Naive thymus-derived CD8-positive, alpha-beta T cell (primary cell): ENCODE measurements at regions not wholly inside any gene's neighbourhood (a gene's known extent, or its start where the extent isn't known, plus 50 kb on each side); places are given as distances from the start of the nearest gene placed in this dataset.
A peak's percentile ranks its signal among the peaks of the same experiment; 100 is the strongest.

Experiments used
- ATAC-seq, 2 donors: fragments of 150-1000 bp; cut with Tn5 transposase in 1 of 2; sonication (Bioruptor Pico), chemical (Tn5 transposase) in 1 of 2; 1 replicate in 1 of 2; 2 replicates in 1 of 2; pipeline ENCODE4 v1.10.0; 2021; ENCODE audit warnings: mild to moderate bottlenecking in 2 of 2, moderate library complexity in 2 of 2
- POLR2A ChIA-PET: fragments of 350-600 bp; sonication (Branson Sonifier 250); formaldehyde crosslinking; loops from one replicate; lab custom pipeline; 2021; ENCODE audit warnings: antibody characterized with exemption; lab: Charles Lee
- DNase-seq, 10 donors: peaks; one replicate each; pipeline versions ENCODE4 v3.0.0 to v3.0.0-alpha.2; 2020 to 2022
- H3K27ac Mint-ChIP-seq, 10 donors: one replicate each; pipeline ENCODE4 v1.8.0; 2020 to 2022; ENCODE audit warnings: mild to moderate bottlenecking in 10 of 10, mixed read lengths in 10 of 10, moderate library complexity in 4 of 10, inconsistent platforms in 1 of 10
- H3K27me3 Mint-ChIP-seq, 5 donors: one replicate each; pipeline ENCODE4 v1.8.0; 2021 to 2022; ENCODE audit warnings: mixed read lengths in 5 of 5
- H3K36me3 Mint-ChIP-seq, 3 donors: one replicate each; pipeline ENCODE4 v1.8.0; 2020 to 2022; ENCODE audit warnings: mixed read lengths in 3 of 3, mild to moderate bottlenecking in 2 of 3, inconsistent platforms in 1 of 3
- H3K4me1 Mint-ChIP-seq, 4 donors: one replicate each; pipeline ENCODE4 v1.8.0; 2021 to 2022; ENCODE audit warnings: mixed read lengths in 4 of 4
- H3K4me3 Mint-ChIP-seq, 10 donors: one replicate each; pipeline ENCODE4 v1.8.0; 2020 to 2022; ENCODE audit warnings: mild to moderate bottlenecking in 10 of 10, mixed read lengths in 10 of 10, moderate library complexity in 6 of 10, inconsistent platforms in 1 of 10
- H3K9me3 Mint-ChIP-seq, 9 donors: one replicate each; pipeline ENCODE4 v1.8.0; 2020 to 2022; ENCODE audit warnings: mixed read lengths in 9 of 9, mild to moderate bottlenecking in 3 of 9, inconsistent platforms in 1 of 9, moderate library complexity in 1 of 9

GRCh38 chr3:159727506-159727905 is 261.1 kb upstream of the IL12A start:
- Mint-ChIP-seq H3K4me1 (no peaks in the 10 kb centered on the region), H3K27me3 (peaks cover 0 to 14% (median 0%) of the 10 kb centered on the region in 5 donors), H3K9me3 (peaks cover 0 to 2% (median 0%) of the 10 kb centered on the region in 9 donors), H3K4me3 (no peak overlapping the region), H3K27ac (no peak overlapping the region), H3K36me3 (no peaks in the 10 kb centered on the region)
- POLR2A ChIA-PET = no interaction called here
- ATAC-seq (no peak), DNase-seq (no peak)

- DNase-seq (no peak), ATAC-seq (no peak)
- Mint-ChIP-seq H3K9me3 (peaks cover 0 to 2% (median 0%) of the 10 kb centered on the region in 9 donors), H3K4me3 (no peak overlapping the region), H3K4me1 (no peaks in the 10 kb centered on the region), H3K27me3 (peaks cover 0 to 14% (median 0%) of the 10 kb centered on the region in 5 donors), H3K27ac (no peak overlapping the region), H3K36me3 (no peaks in the 10 kb centered on the region)
- POLR2A ChIA-PET = no interaction called here
These were observed 257.4 kb upstream of the IL12A start for GRCh38 chr3:159731254-159731653.

GRCh38 chr3:159732172-159733111 is 256.2 kb upstream of the IL12A start:
- H3K9me3 Mint-ChIP-seq = peaks cover 0 to 2% (median 0%) of the 10 kb centered on the region in 9 donors
- peaks cover 0 to under 1% (median 0%) of the 10 kb centered on the region in 3 donors for H3K36me3 Mint-ChIP-seq
- ATAC-seq (no peak), DNase-seq (no peak)
- peak overlapping the region in 1 of 10 donors; percentile 0 for H3K27ac Mint-ChIP-seq
- POLR2A ChIA-PET = no interaction called here
- H3K4me1 Mint-ChIP-seq = no peaks in the 10 kb centered on the region
- no peak overlapping the region for H3K4me3 Mint-ChIP-seq
- H3K27me3 Mint-ChIP-seq = peaks cover 0 to 25% (median 3%) of the 10 kb centered on the region in 5 donors

- Mint-ChIP-seq H3K4me1 (no peaks in the 10 kb centered on the region), H3K4me3 (no peak overlapping the region), H3K9me3 (peaks cover 0 to 2% (median 0%) of the 10 kb centered on the region in 9 donors), H3K27ac (no peak overlapping the region), H3K27me3 (peaks cover 3 to 25% (median 7%) of the 10 kb centered on the region in 5 donors), H3K36me3 (peaks cover 0 to 6% (median 0%) of the 10 kb centered on the region in 3 donors)
- DNase-seq = no peak
- POLR2A ChIA-PET = no interaction called here
- ATAC-seq = no peak
These were observed 255.3 kb upstream of the IL12A start for GRCh38 chr3:159733194-159733860.

- DNase-seq (no peak), ATAC-seq (no peak)
- Mint-ChIP-seq H3K27ac (no peak overlapping the region), H3K9me3 (peaks cover 0 to 2% (median 0%) of the 10 kb centered on the region in 9 donors), H3K4me1 (no peaks in the 10 kb centered on the region), H3K27me3 (peaks cover 3 to 16% (median 12%) of the 10 kb centered on the region in 5 donors), H3K4me3 (no peak overlapping the region), H3K36me3 (peaks cover 0 to 9% (median 0%) of the 10 kb centered on the region in 3 donors)
- POLR2A ChIA-PET = no interaction called here
These were observed 254.0 kb upstream of the IL12A start for GRCh38 chr3:159734681-159735080.

- H3K27ac Mint-ChIP-seq = no peak overlapping the region
- peaks cover 9 to 26% (median 15%) of the 10 kb centered on the region in 5 donors for H3K27me3 Mint-ChIP-seq
- H3K4me3 Mint-ChIP-seq = no peak overlapping the region
- DNase-seq = no peak
- peaks cover 0 to 1% (median 0%) of the 10 kb centered on the region in 4 donors for H3K4me1 Mint-ChIP-seq
- POLR2A ChIA-PET = no interaction called here
- H3K36me3 Mint-ChIP-seq = peaks cover 0 to 9% (median 0%) of the 10 kb centered on the region in 3 donors
- ATAC-seq = no peak
- H3K9me3 Mint-ChIP-seq = peaks cover 0 to 3% (median 0%) of the 10 kb centered on the region in 9 donors
These were observed 249.5 kb upstream of the IL12A start for GRCh38 chr3:159739166-159739565.

- no peak for DNase-seq
- no peak overlapping the region for H3K4me3 Mint-ChIP-seq
- peaks cover 0 to 9% (median 0%) of the 10 kb centered on the region in 3 donors for H3K36me3 Mint-ChIP-seq
These were observed 248.7 kb upstream of the IL12A start for GRCh38 chr3:159739969-159740368.

GRCh38 chr3:159741281-159741680 is 247.4 kb upstream of the IL12A start:
- Mint-ChIP-seq H3K27me3 (peaks cover 11 to 26% (median 15%) of the 10 kb centered on the region in 5 donors), H3K4me3 (no peak overlapping the region), H3K36me3 (peaks cover 0 to 9% (median 0%) of the 10 kb centered on the region in 3 donors), H3K27ac (no peak overlapping the region), H3K9me3 (peaks cover 0 to 3% (median 0%) of the 10 kb centered on the region in 9 donors), H3K4me1 (peaks cover 0 to 1% (median 0%) of the 10 kb centered on the region in 4 donors)
- ATAC-seq (no peak), DNase-seq (no peak)
- POLR2A ChIA-PET = no interaction called here

More at GRCh38 chr3:159739969-159740368, 248.7 kb upstream of the IL12A start:
- H3K4me1 Mint-ChIP-seq = peaks cover 0 to 1% (median 0%) of the 10 kb centered on the region in 4 donors
- no peak overlapping the region for H3K27ac Mint-ChIP-seq
- H3K27me3 Mint-ChIP-seq = peaks cover 9 to 26% (median 15%) of the 10 kb centered on the region in 5 donors
- ATAC-seq = no peak
- POLR2A ChIA-PET = no interaction called here
- H3K9me3 Mint-ChIP-seq = peaks cover 0 to 3% (median 0%) of the 10 kb centered on the region in 9 donors

GRCh38 chr3:159748425-159748824 is 240.2 kb upstream of the IL12A start:
- Mint-ChIP-seq H3K27ac (no peak overlapping the region), H3K4me3 (no peak overlapping the region), H3K36me3 (no peaks in the 10 kb centered on the region), H3K27me3 (peaks cover 0 to 11% (median 8%) of the 10 kb centered on the region in 5 donors), H3K9me3 (peaks cover 0 to 2% (median 0%) of the 10 kb centered on the region in 9 donors), H3K4me1 (no peaks in the 10 kb centered on the region)
- no peak for ATAC-seq
- no peak for DNase-seq
- POLR2A ChIA-PET = no interaction called here

- Mint-ChIP-seq H3K4me1 (no peaks in the 10 kb centered on the region), H3K9me3 (peaks cover 0 to 3% (median 0%) of the 10 kb centered on the region in 9 donors), H3K36me3 (no peaks in the 10 kb centered on the region), H3K27me3 (peaks cover 0 to 12% (median 8%) of the 10 kb centered on the region in 5 donors), H3K4me3 (no peak overlapping the region), H3K27ac (no peak overlapping the region)
- ATAC-seq (no peak), DNase-seq (no peak)
- POLR2A ChIA-PET = no interaction called here
These were observed 239.2 kb upstream of the IL12A start for GRCh38 chr3:159749406-159749805.

- ATAC-seq = no peak
- H3K9me3 Mint-ChIP-seq = peaks cover 0 to 17% (median 4%) of the 10 kb centered on the region in 9 donors
- H3K4me1 Mint-ChIP-seq = no peaks in the 10 kb centered on the region
- POLR2A ChIA-PET = no interaction called here
- no peak overlapping the region for H3K27ac Mint-ChIP-seq
- H3K27me3 Mint-ChIP-seq = peaks cover 0 to 12% (median 7%) of the 10 kb centered on the region in 5 donors
- no peak overlapping the region for H3K4me3 Mint-ChIP-seq
- DNase-seq = no peak
- H3K36me3 Mint-ChIP-seq = peaks cover 0 to 4% (median 0%) of the 10 kb centered on the region in 3 donors
These were observed 237.5 kb upstream of the IL12A start for GRCh38 chr3:159751146-159751545.

GRCh38 chr3:159751752-159752151 is 236.9 kb upstream of the IL12A start:
- no peaks in the 10 kb centered on the region for H3K4me1 Mint-ChIP-seq
- H3K27me3 Mint-ChIP-seq = peaks cover 0 to 14% (median 7%) of the 10 kb centered on the region in 5 donors
- POLR2A ChIA-PET = no interaction called here
- peaks cover 0 to 4% (median 0%) of the 10 kb centered on the region in 3 donors for H3K36me3 Mint-ChIP-seq
- no peak overlapping the region for H3K27ac Mint-ChIP-seq
- no peak for ATAC-seq
- H3K9me3 Mint-ChIP-seq = peaks cover 0 to 17% (median 6%) of the 10 kb centered on the region in 9 donors
- DNase-seq = no peak
- H3K4me3 Mint-ChIP-seq = no peak overlapping the region
